ENCODE measurements at regions not wholly inside any gene's neighbourhood (a gene's known extent, or its start where the extent isn't known, plus 50 kb on each side); places are given as distances from the start of the nearest gene placed in this dataset.
"Not testable (repeated sequence)": the region's sequence is repeated elsewhere in the genome, so short reads cannot be mapped to it uniquely, and the experiment has no call there.

DNA sequence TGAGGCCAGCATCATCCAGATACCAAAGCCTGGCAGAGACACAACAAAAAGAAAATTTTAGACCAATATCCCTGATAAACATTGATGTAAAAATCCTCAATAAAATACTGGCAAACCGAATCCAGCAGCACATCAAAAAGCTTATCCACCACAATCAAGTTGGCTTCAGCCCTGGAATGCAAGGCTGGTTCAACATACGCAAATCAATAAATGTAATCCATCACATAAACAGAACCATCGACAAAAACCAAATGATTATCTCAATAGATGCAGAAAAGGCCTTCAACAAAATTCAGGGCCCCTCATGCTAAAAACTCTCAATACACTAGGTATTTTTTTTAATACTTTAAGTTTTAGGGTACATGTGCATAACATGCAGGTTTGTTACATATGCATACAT, 74.1 kb downstream of the ELAPOR2 start:
- TF ChIP-seq CTCF (optimal IDR thresholded peaks at IDR 0.05 in 1 of 3, IDR thresholded peaks at IDR 0.05 in 1 of 3, conservative IDR thresholded peaks at IDR 0.05 in 1 of 3; ENCODE audit: extremely low read depth in 1 of 3, insufficient read depth in 2 of 3, low read length in 3 of 3); EZH2 (IDR thresholded peaks at IDR 0.05; ENCODE audit: low read length): not testable (repeated sequence)
